HuH-7 (cell line): ENCODE measurements at regions not wholly inside any gene's neighbourhood (a gene's known extent, or its start where the extent isn't known, plus 50 kb on each side); places are given as distances from the start of the nearest gene placed in this dataset.
"Not testable (repeated sequence)": the region's sequence is repeated elsewhere in the genome, so short reads cannot be mapped to it uniquely, and the experiment has no call there.

Experiments
- DNase-seq: peaks from one replicate; pipeline ENCODE4 v3.0.0; 2011; ENCODE audit warnings: low spot score

DNA sequence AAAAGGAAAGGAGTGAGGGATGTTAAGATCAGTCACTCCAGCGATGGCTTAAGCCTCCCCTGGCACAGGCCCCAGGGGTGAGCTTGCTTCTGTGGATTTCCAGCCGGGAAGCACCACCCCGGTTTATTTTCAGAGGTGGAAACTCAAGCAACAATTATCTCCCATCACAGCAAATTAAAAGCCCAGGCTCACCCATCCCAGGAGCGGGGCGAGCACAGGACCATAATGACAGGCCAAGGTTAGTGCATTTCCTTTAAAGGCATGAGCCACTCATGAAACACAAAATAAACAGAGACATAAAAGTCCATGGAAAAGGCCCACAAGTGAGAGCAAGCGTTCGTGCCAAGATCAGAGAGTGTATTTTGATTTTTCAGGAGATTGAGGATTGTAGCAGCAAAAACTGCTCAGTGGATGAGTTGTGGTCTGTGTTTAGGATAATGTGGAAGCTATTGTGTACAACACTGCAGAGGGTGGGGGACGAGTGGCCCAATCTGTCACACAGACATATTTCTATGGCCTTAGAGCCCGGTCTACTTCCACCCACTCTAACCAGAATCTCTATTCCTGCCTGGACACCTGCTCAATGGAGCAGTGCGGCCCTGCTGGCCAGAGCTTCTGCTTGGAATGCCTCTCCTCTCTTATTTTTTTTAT lies 111.4 kb upstream of the CDC42EP3 start:
- no peak for DNase-seq

GRCh38 chr2:37783545-37783944 lies 112.1 kb upstream of the CDC42EP3 start:
- DNase-seq, result no peak

- no peak for DNase-seq
These were observed 112.8 kb upstream of the CDC42EP3 start for GRCh38 chr2:37784071-37784758.

DNA sequence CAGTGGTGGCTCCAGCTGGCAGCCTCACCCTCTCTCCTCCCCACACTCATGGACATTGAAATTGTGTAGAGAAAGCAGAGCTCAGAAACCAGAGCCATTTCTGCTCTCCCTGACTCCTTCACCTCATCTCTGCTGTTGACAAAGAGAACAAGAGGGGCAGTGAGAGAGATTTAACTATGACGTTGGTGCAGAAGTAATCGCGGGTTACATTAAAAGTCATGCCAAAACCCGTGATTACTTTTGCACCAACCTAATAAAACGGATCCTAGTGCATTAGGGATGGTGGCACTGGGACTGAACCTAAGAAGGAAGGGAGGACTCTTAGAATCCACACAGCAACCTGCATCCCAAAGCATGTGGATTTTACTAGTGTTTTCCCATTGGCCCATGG lies 113.3 kb upstream of the CDC42EP3 start:
- no peak for DNase-seq

DNA sequence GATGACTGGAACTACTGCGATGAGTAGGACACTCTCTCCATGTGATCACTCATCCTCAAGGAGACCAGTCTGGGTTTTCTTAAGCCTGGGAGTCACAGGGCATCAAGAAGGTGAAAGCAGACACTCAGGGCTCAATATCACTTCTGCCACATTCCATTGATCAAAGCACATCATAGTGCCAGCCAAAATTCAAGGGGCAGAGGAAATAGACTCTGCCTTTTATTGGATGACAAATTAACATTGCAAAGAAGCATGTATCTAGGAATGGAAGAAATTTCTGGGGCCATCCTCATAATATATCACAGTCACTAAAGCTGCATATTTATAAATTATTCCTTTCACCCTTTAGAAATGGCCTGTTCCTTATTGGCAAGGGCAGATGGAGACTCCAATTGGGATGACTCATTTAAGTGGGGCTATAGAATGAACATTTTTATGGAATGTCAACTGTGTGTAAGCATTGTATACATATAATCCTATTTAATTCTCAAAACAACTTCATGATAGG lies 114.8 kb upstream of the CDC42EP3 start:
- no peak for DNase-seq

- DNase-seq, result no peak
These were observed 115.4 kb upstream of the CDC42EP3 start for GRCh38 chr2:37786854-37787253.

GRCh38 chr2:37788602-37789209 lies 117.3 kb upstream of the CDC42EP3 start:
- DNase-seq, result no peak

DNA sequence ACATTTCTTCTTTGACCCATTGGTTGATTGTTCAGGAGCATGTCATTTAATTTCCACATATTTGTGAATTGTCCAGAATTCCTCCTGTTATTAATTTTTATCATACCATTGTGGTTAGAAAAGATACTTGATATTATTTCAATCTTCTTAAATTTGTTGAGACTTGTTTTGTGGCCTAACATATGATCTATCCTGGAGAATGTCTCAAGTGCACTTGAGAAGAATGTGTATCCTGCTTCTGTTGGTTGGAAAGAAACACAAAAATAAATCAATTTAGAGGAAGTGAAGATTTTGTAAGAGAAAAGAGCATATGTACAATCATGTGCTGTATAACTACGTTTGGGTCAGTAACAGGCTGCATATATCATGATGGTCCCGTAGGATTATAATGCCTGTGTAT lies 118.6 kb upstream of the CDC42EP3 start:
- no peak for DNase-seq

- no peak for DNase-seq
These were observed 119.0 kb upstream of the CDC42EP3 start for GRCh38 chr2:37790462-37790861.

- DNase-seq, result no peak
These were observed 120.9 kb upstream of the CDC42EP3 start for GRCh38 chr2:37792366-37792765.

DNA sequence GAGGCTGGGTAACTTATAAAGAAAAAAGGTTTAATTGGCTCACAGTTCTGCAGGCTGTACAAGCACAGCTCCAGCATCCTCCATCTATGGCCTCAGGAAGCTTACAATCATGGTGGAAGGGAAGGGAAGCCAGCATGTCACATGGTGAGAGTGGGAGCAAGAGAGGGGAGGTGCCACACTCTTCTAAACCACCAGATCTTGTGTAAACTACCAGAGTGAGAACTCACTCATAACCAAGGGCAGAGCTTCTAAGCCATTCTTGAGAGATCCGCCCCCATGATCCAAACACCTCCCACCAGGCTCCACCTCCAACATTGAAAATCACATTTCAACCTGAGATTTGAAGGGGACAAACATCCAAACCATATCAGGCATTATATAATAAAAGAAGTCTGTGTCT lies 121.6 kb upstream of the CDC42EP3 start:
- no peak for DNase-seq

DNA sequence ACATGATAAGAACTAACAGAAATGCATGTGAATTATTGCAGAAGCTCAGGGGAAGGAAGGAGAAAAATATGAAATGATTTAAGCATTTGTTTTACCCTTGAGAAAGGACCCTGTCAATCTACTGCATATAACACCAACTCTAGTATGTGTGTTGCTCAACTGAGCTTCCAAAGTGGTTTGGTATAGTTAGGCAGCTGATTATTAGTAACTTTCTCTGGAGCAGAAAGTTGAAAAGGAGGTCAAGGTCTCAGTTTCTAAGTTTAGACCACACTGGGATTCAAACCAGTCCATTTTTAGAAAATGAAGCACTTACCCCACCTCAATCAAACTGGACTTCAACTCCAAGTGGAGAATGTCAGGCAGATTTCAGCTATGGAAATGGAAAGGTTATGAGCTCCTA lies 123.3 kb upstream of the CDC42EP3 start:
- no peak for DNase-seq

DNA sequence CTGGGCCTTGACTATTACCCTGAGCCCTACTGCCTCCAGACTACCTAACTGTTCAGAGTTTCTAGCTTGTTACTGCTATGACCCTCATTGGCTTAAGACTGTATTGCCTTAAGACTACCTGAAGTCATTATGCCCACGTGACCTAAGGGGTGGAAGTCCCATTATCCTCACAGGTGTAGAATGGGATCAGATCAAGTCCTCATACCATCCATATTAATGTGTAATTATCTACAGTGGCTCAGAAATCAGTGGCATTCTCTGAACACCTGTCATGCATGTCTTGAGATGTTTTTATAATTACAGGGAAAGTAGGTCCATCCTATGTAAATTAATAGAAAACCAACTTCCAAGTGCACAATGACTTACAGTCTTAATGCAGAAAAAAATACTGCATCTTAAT lies 124.0 kb upstream of the CDC42EP3 start:
- DNase-seq, result no peak

DNA sequence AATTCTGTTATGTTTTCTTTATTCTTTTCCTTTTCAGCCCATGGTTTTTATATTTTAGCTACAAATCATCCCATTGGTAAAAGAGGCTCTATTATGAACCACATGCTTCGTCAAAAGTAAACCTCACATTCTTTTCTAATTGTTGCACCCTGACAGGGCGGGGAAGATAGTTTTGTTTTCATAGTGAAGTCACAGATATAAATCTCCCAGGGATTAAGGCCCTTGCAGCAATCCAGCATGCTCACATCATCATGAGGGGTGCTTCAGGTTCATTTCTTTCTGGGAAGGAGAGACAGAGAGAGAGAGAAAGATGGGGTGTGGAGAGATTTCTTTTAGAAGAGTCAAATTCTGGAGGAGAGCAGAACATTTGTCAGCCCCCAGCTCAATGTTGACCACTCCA lies 124.5 kb upstream of the CDC42EP3 start:
- DNase-seq, result no peak

- DNase-seq, result no peak
These were observed 125.0 kb upstream of the CDC42EP3 start for GRCh38 chr2:37796481-37796880.

DNA sequence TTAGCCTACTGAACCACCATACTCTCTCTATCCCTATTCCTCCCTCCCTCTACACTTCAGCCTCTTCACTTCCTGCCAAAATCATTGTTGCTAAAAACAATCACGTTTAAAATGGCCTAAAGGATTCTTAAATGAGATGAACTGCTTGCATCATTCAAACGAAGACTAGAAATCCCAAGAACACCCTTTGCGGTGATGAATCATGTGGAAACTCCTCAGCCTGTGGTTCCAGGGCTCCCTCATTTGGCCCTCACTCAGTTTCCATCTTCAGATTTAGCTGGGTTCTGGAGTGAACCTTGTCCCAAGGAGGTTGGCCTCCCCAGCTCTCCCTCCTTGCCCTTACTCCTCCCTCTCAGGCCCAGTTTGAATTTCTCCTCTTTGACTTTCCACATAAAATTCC lies 125.6 kb upstream of the CDC42EP3 start:
- DNase-seq, result no peak

GRCh38 chr2:37798315-37799005 lies 126.6 kb upstream of the RMDN2 start:
- DNase-seq, result no peak

- no peak for DNase-seq
These were observed 124.8 kb upstream of the RMDN2 start for GRCh38 chr2:37800176-37800858.

- DNase-seq, result no peak
These were observed 122.8 kb upstream of the RMDN2 start for GRCh38 chr2:37802211-37802752.

- no peak for DNase-seq
These were observed 122.1 kb upstream of the RMDN2 start for GRCh38 chr2:37802899-37803379.

GRCh38 chr2:37806004-37806403 lies 119.1 kb upstream of the RMDN2 start:
- DNase-seq, result not testable (repeated sequence)

GRCh38 chr2:37809525-37809924 lies 115.6 kb upstream of the RMDN2 start:
- DNase-seq, result no peak
